Fibroblast of lung (primary cell): ENCODE measurements at regions not wholly inside any gene's neighbourhood (a gene's known extent, or its start where the extent isn't known, plus 50 kb on each side); places are given as distances from the start of the nearest gene placed in this dataset.

ENCODE experiments used
- DNase-seq, 2 donors: peaks; one replicate each; pipeline versions ENCODE4 v3.0.0 to v3.0.0-alpha.2; 2010; ENCODE audit warnings: low read depth in 2 of 2
- H2AFZ ChIP-seq: 2 replicates; pipeline ENCODE4 v1.5.1; 2012; ENCODE audit warnings: low read length, control low read depth, inconsistent platforms
- H3K27ac ChIP-seq: 2 replicates; pipeline ENCODE4 v1.5.1; 2011; ENCODE audit warnings: low read length, control low read depth; ENCODE audit not compliant: insufficient read depth
- H3K27me3 ChIP-seq: 2 replicates; pipeline ENCODE4 v1.5.1; 2011; ENCODE audit warnings: mild to moderate bottlenecking, low read length; ENCODE audit not compliant: control insufficient read depth, insufficient read depth
- H3K36me3 ChIP-seq: 2 replicates; pipeline ENCODE4 v1.5.1; 2011; ENCODE audit warnings: low read length; ENCODE audit not compliant: control insufficient read depth, insufficient read depth
- H3K4me1 ChIP-seq: 2 replicates; pipeline ENCODE4 v1.5.1; 2011; ENCODE audit warnings: low read length; ENCODE audit not compliant: control insufficient read depth, insufficient read depth; ENCODE audit errors: extremely low read depth
- H3K4me2 ChIP-seq: 2 replicates; pipeline ENCODE4 v1.5.1; 2011; ENCODE audit warnings: low read length, control low read depth; ENCODE audit not compliant: insufficient read depth; ENCODE audit errors: extremely low read depth
- H3K4me3 ChIP-seq, 4 experiments: fragments of 200-600 bp in 1 of 4; sonication (generic) in 1 of 4; replicated peaks in 1 of 4; 2 replicates each; pipeline ENCODE4 v1.5.1; 2011 to 2016; ENCODE audit warnings: low read length in 4 of 4, low read depth in 3 of 4, mild to moderate bottlenecking in 3 of 4, control low read depth in 2 of 4, inconsistent platforms in 1 of 4, mixed read lengths in 1 of 4; ENCODE audit not compliant: insufficient read depth in 1 of 4; ENCODE audit errors: control extremely low read depth in 1 of 4
- H3K79me2 ChIP-seq: 2 replicates; pipeline ENCODE4 v1.5.1; 2012; ENCODE audit warnings: mild to moderate bottlenecking, low read length, inconsistent platforms; ENCODE audit not compliant: control insufficient read depth, insufficient read depth
- H3K9ac ChIP-seq: 2 replicates; pipeline ENCODE4 v1.5.1; 2011; ENCODE audit warnings: mild to moderate bottlenecking, low read length, control low read depth; ENCODE audit not compliant: insufficient read depth
- H3K9me3 ChIP-seq: 2 replicates; pipeline ENCODE4 v1.5.1; 2012; ENCODE audit warnings: low read depth, low read length; ENCODE audit not compliant: control insufficient read depth, insufficient read depth
- H4K20me1 ChIP-seq: 2 replicates; pipeline ENCODE4 v1.5.1; 2011; ENCODE audit warnings: low read length; ENCODE audit not compliant: control insufficient read depth, insufficient read depth; ENCODE audit errors: extremely low read depth
- CTCF ChIP-seq, 2 donors: IDR thresholded peaks in 1 of 2; conservative IDR thresholded peaks in 1 of 2; 1 replicate in 1 of 2; 2 replicates in 1 of 2; pipeline ENCODE4 v1.5.1; 2011 to 2012; ENCODE audit warnings: low read length in 2 of 2, control low read depth in 1 of 2, inconsistent platforms in 1 of 2, low read depth in 1 of 2, mild to moderate bottlenecking in 1 of 2
- EZH2 ChIP-seq: IDR thresholded peaks from 2 replicates; pipeline ENCODE4 v1.5.1; 2012; ENCODE audit warnings: low read length, control low read depth, mild to moderate bottlenecking; ENCODE audit errors: missing control alignments

- TF ChIP-seq CTCF (conservative IDR thresholded peaks at IDR 0.05 in 1 of 2, IDR thresholded peaks at IDR 0.05 in 1 of 2; ENCODE audit: low read depth in 1 of 2, low read length in 2 of 2) (no peak), EZH2 (no peak)
- no peaks in the 10 kb centered on the region for H3K79me2 ChIP-seq
- no peaks in the 10 kb centered on the region for H4K20me1 ChIP-seq
- H3K36me3 ChIP-seq, result no peaks in the 10 kb centered on the region
- peaks cover 4% of the 10 kb centered on the region for H3K4me1 ChIP-seq
- H3K27me3 ChIP-seq, result no peaks in the 10 kb centered on the region
- no peaks in the 10 kb centered on the region for H3K9me3 ChIP-seq
- no peak overlapping the region for H3K27ac ChIP-seq
- H2AFZ ChIP-seq, result no peak overlapping the region
- no peak for DNase-seq
- H3K4me2 ChIP-seq, result no peak overlapping the region
- no peak overlapping the region for H3K9ac ChIP-seq
- H3K4me3 ChIP-seq, result no peak overlapping the region
Measured at GRCh38 chr2:8141079-8141707, 540.7 kb upstream of the ID2 start.

GRCh38 chr2:8141780-8142179 is 540.1 kb upstream of the ID2 start:
- H3K27me3 ChIP-seq, result no peaks in the 10 kb centered on the region
- no peaks in the 10 kb centered on the region for H4K20me1 ChIP-seq
- H3K27ac ChIP-seq, result no peak overlapping the region
- no peak overlapping the region for H3K4me2 ChIP-seq
- H3K36me3 ChIP-seq, result no peaks in the 10 kb centered on the region
- no peaks in the 10 kb centered on the region for H3K79me2 ChIP-seq
- no peak overlapping the region for H3K4me3 ChIP-seq
- peaks cover 4% of the 10 kb centered on the region for H3K4me1 ChIP-seq
- DNase-seq, result no peak
- no peaks in the 10 kb centered on the region for H3K9me3 ChIP-seq
- H3K9ac ChIP-seq, result no peak overlapping the region
- TF ChIP-seq CTCF (conservative IDR thresholded peaks at IDR 0.05 in 1 of 2, IDR thresholded peaks at IDR 0.05 in 1 of 2; ENCODE audit: low read depth in 1 of 2, low read length in 2 of 2), result no peak
- no peak for TF ChIP-seq EZH2
- no peak overlapping the region for H2AFZ ChIP-seq

- Histone ChIP-seq H4K20me1 (no peaks in the 10 kb centered on the region), H3K9ac (no peak overlapping the region), H3K4me2 (no peak overlapping the region), H3K9me3 (no peaks in the 10 kb centered on the region), H3K27me3 (no peaks in the 10 kb centered on the region), H3K36me3 (no peaks in the 10 kb centered on the region), H3K27ac (no peak overlapping the region), H2AFZ (no peak overlapping the region), H3K4me1 (peaks cover 4% of the 10 kb centered on the region), H3K4me3 (no peak overlapping the region), H3K79me2 (no peaks in the 10 kb centered on the region)
- no peak for DNase-seq
- no peak for TF ChIP-seq CTCF (conservative IDR thresholded peaks at IDR 0.05 in 1 of 2, IDR thresholded peaks at IDR 0.05 in 1 of 2; ENCODE audit: low read depth in 1 of 2, low read length in 2 of 2)
- TF ChIP-seq EZH2, result no peak
Measured at GRCh38 chr2:8142461-8142860, 539.4 kb upstream of the ID2 start.
